ENCODE measurements at regions not wholly inside any gene's neighbourhood (a gene's known extent, or its start where the extent isn't known, plus 50 kb on each side); places are given as distances from the start of the nearest gene placed in this dataset.

- Histone ChIP-seq H3K27me3 (no peaks in the 10 kb centered on the region), H3K9me3 (no peaks in the 10 kb centered on the region), H3K4me3 (no peak overlapping the region), H3K36me3 (no peaks in the 10 kb centered on the region), H3K4me1 (no peaks in the 10 kb centered on the region), H3K27ac (no peak overlapping the region)
- no peak for TF ChIP-seq CTCF (IDR thresholded peaks at IDR 0.05)
- no peak for ATAC-seq
- DNase-seq, result no peak
- intact Hi-C loops (cut with DNase I), result no loop called here
These were observed 648.3 kb upstream of the CFAP20DC start for GRCh38 chr3:59698091-59698490.

- no peak for TF ChIP-seq CTCF (IDR thresholded peaks at IDR 0.05)
- DNase-seq, result no peak
- no peaks in the 10 kb centered on the region for H3K4me1 ChIP-seq
- no peaks in the 10 kb centered on the region for H3K27me3 ChIP-seq
- no peaks in the 10 kb centered on the region for H3K9me3 ChIP-seq
- intact Hi-C loops (cut with DNase I), result no loop called here
- H3K27ac ChIP-seq, result no peak overlapping the region
- no peak overlapping the region for H3K4me3 ChIP-seq
- H3K36me3 ChIP-seq, result no peaks in the 10 kb centered on the region
- ATAC-seq, result no peak
These were observed 647.0 kb upstream of the CFAP20DC start for GRCh38 chr3:59696783-59697182.

- H3K4me3 ChIP-seq, result no peak overlapping the region
- no peaks in the 10 kb centered on the region for H3K27me3 ChIP-seq
- no peaks in the 10 kb centered on the region for H3K9me3 ChIP-seq
- TF ChIP-seq CTCF (IDR thresholded peaks at IDR 0.05), result no peak
- H3K36me3 ChIP-seq, result no peaks in the 10 kb centered on the region
- no peak overlapping the region for H3K27ac ChIP-seq
- no peaks in the 10 kb centered on the region for H3K4me1 ChIP-seq
- DNase-seq, result no peak
- no peak for ATAC-seq
- intact Hi-C loops (cut with DNase I), result no loop called here
These were observed 646.0 kb upstream of the CFAP20DC start for GRCh38 chr3:59695860-59696259.

GRCh38 chr3:59692117-59692516 lies 642.3 kb upstream of the CFAP20DC start:
- no peak overlapping the region for H3K4me3 ChIP-seq
- TF ChIP-seq CTCF (IDR thresholded peaks at IDR 0.05), result no peak
- no peaks in the 10 kb centered on the region for H3K9me3 ChIP-seq
- intact Hi-C loops (cut with DNase I), result no loop called here
- DNase-seq (no peak), ATAC-seq (no peak)
- no peaks in the 10 kb centered on the region for H3K36me3 ChIP-seq
- H3K4me1 ChIP-seq, result no peaks in the 10 kb centered on the region
- no peaks in the 10 kb centered on the region for H3K27me3 ChIP-seq
- no peak overlapping the region for H3K27ac ChIP-seq

GRCh38 chr3:59690886-59691285 lies 641.1 kb upstream of the CFAP20DC start:
- Histone ChIP-seq H3K27ac (no peak overlapping the region), H3K27me3 (no peaks in the 10 kb centered on the region), H3K4me3 (no peak overlapping the region), H3K36me3 (no peaks in the 10 kb centered on the region), H3K4me1 (no peaks in the 10 kb centered on the region), H3K9me3 (no peaks in the 10 kb centered on the region)
- DNase-seq (no peak), ATAC-seq (no peak)
- no peak for TF ChIP-seq CTCF (IDR thresholded peaks at IDR 0.05)
- intact Hi-C loops (cut with DNase I), result no loop called here
